IMR-90 (cell line): ENCODE measurements at regions not wholly inside any gene's neighbourhood (a gene's known extent, or its start where the extent isn't known, plus 50 kb on each side); places are given as distances from the start of the nearest gene placed in this dataset.

Experiments
- ATAC-seq: fragments of 200-7000 bp; cut with Tn5 transposase; 2 replicates; pipeline ENCODE4 v1.9.1; 2020; ENCODE audit warnings: low read depth, mild to moderate bottlenecking, moderate library complexity
- BruUV-seq: library from RNA; stranded (reverse); fragments of 400-500 nt; replicated peaks from 2 replicates; lab custom pipeline; 2021; lab: Mats Ljungman, UMichigan
- CTCF ChIA-PET: fragments of 300-600 bp; formaldehyde crosslinking; extraction: SDS; loops from one replicate; lab custom pipeline; 2021; ENCODE audit warnings: antibody characterized with exemption; lab: Yijun Ruan, JAX
- POLR2A ChIA-PET: fragments of 300-600 bp; sonication (Branson Sonifier 250); formaldehyde crosslinking; loops from one replicate; lab custom pipeline; 2022; ENCODE audit warnings: antibody characterized with exemption; ENCODE audit not compliant: unreplicated experiment; lab: Charles Lee
- DNase-seq: peaks from one replicate; pipeline ENCODE4 v3.0.0; 2013
- H2AFZ ChIP-seq: replicated peaks from 2 replicates; pipeline ENCODE3; 2013; ENCODE audit warnings: low read length, mild to moderate bottlenecking; ENCODE audit not compliant: poor library complexity
- H2AK5ac ChIP-seq: 2 replicates; pipeline ENCODE4 v1.6.1; 2013; ENCODE audit warnings: low read depth, low read length, inconsistent platforms
- H2AK9ac ChIP-seq: replicated peaks from 2 replicates; pipeline ENCODE3; 2013; ENCODE audit warnings: mild to moderate bottlenecking, low read depth, low read length, moderate library complexity; ENCODE audit not compliant: poor library complexity
- H2BK120ac ChIP-seq: 2 replicates; pipeline ENCODE4 v1.6.1; 2013; ENCODE audit warnings: low read depth, low read length, inconsistent platforms
- H2BK15ac ChIP-seq: 3 replicates; pipeline ENCODE4 v1.6.1; 2013; ENCODE audit warnings: low read depth, low read length, inconsistent platforms
- H2BK20ac ChIP-seq: 2 replicates; pipeline ENCODE4 v1.6.1; 2013; ENCODE audit warnings: low read depth, mild to moderate bottlenecking, inconsistent platforms, low read length, moderate library complexity
- H2BK5ac ChIP-seq: 2 replicates; pipeline ENCODE4 v1.6.1; 2013; ENCODE audit warnings: mild to moderate bottlenecking, low read depth, low read length, inconsistent platforms; ENCODE audit not compliant: poor library complexity, severe bottlenecking
- H3K14ac ChIP-seq: replicated peaks from 2 replicates; pipeline ENCODE4 v1.6.1; 2013; ENCODE audit warnings: low read depth, low read length, inconsistent platforms
- H3K18ac ChIP-seq: 2 replicates; pipeline ENCODE4 v1.6.1; 2013; ENCODE audit warnings: low read depth, low read length, control low read depth
- H3K23ac ChIP-seq: 2 replicates; pipeline ENCODE4 v1.6.1; 2013; ENCODE audit warnings: low read depth, low read length, inconsistent platforms
- H3K27ac ChIP-seq: 2 replicates; pipeline ENCODE4 v1.5.1; 2013; ENCODE audit warnings: mild to moderate bottlenecking, control low read depth, low read length; ENCODE audit not compliant: insufficient read depth
- H3K27me3 ChIP-seq: 2 replicates; pipeline ENCODE4 v1.6.1; 2013; ENCODE audit warnings: low read length; ENCODE audit not compliant: control insufficient read depth, insufficient read depth
- H3K36me3 ChIP-seq: 2 replicates; pipeline ENCODE4 v1.6.1; 2013; ENCODE audit warnings: low read length, mixed read lengths; ENCODE audit not compliant: control insufficient read depth, insufficient read depth
- H3K4ac ChIP-seq: 2 replicates; pipeline ENCODE4 v1.6.1; 2013; ENCODE audit warnings: low read depth, low read length, inconsistent platforms
- H3K4me1 ChIP-seq: 2 replicates; pipeline ENCODE4 v1.6.1; 2013; ENCODE audit warnings: low read length, mixed read lengths; ENCODE audit not compliant: control insufficient read depth, insufficient read depth
- H3K4me2 ChIP-seq: 2 replicates; pipeline ENCODE4 v1.6.1; 2013; ENCODE audit warnings: low read depth, mild to moderate bottlenecking, control low read depth, low read length, moderate library complexity
- H3K4me3 ChIP-seq: 2 replicates; pipeline ENCODE4 v1.5.1; 2013; ENCODE audit warnings: low read depth, mild to moderate bottlenecking, control low read depth, low read length, moderate library complexity; ENCODE audit not compliant: insufficient read depth
- H3K56ac ChIP-seq: 2 replicates; pipeline ENCODE4 v1.6.1; 2013; ENCODE audit warnings: low read length, inconsistent platforms; ENCODE audit not compliant: insufficient read depth; ENCODE audit errors: extremely low read depth
- H3K79me1 ChIP-seq, 2 experiments: 2 replicates each; pipeline ENCODE4 v1.6.1; 2013; ENCODE audit warnings: low read length in 2 of 2, inconsistent platforms in 1 of 2, low read depth in 1 of 2
- H3K9ac ChIP-seq: 2 replicates; pipeline ENCODE4 v1.6.1; 2013; ENCODE audit warnings: low read depth, low read length, control low read depth
- H3K9me1 ChIP-seq: 2 replicates; pipeline ENCODE4 v1.6.1; 2013; ENCODE audit warnings: low read length, inconsistent platforms; ENCODE audit not compliant: insufficient read depth
- H3K9me3 ChIP-seq: 2 replicates; pipeline ENCODE4 v1.6.1; 2013; ENCODE audit warnings: low read length; ENCODE audit not compliant: control insufficient read depth, insufficient read depth
- H4K20me1 ChIP-seq: 2 replicates; pipeline ENCODE4 v1.6.1; 2013; ENCODE audit warnings: low read length, inconsistent platforms; ENCODE audit not compliant: insufficient read depth
- H4K5ac ChIP-seq: 2 replicates; pipeline ENCODE4 v1.6.1; 2013; ENCODE audit warnings: mild to moderate bottlenecking, low read depth, low read length, control low read depth
- H4K8ac ChIP-seq, 2 experiments: 2 replicates each; pipeline ENCODE4 v1.6.1; 2013; ENCODE audit warnings: low read depth in 2 of 2, low read length in 2 of 2, control low read depth in 1 of 2, inconsistent platforms in 1 of 2
- H4K91ac ChIP-seq: 2 replicates; pipeline ENCODE4 v1.6.1; 2013; ENCODE audit warnings: low read depth, low read length, inconsistent platforms; ENCODE audit not compliant: insufficient read depth
- CEBPB ChIP-seq: IDR thresholded peaks from 2 replicates; pipeline ENCODE4 v1.6.1; 2012; ENCODE audit warnings: low read depth, low read length, improper control_type of control experiment
- CTCF ChIP-seq: conservative IDR thresholded peaks from 2 replicates; pipeline ENCODE4 v1.5.1; 2012; ENCODE audit warnings: mild to moderate bottlenecking, low read depth, low read length, improper control_type of control experiment
- ELK1 ChIP-seq: fragments of 150-350 bp; IDR thresholded peaks from 2 replicates; pipeline ENCODE4 v1.6.1; 2016; ENCODE audit warnings: low read depth, mild to moderate bottlenecking, low read length, moderate library complexity, borderline replicate concordance
- MXI1 ChIP-seq: IDR thresholded peaks from 2 replicates; pipeline ENCODE4 v1.6.1; 2012; ENCODE audit warnings: low read depth, mild to moderate bottlenecking, low read length, moderate library complexity, borderline replicate concordance
- NFE2L2 ChIP-seq: fragments of 150-350 bp; IDR thresholded peaks from 2 replicates; pipeline ENCODE4 v1.6.1; 2016; ENCODE audit warnings: low read depth, mild to moderate bottlenecking, low read length
- RCOR1 ChIP-seq: IDR thresholded peaks from 2 replicates; pipeline ENCODE4 v1.6.1; 2012; ENCODE audit warnings: mild to moderate bottlenecking, low read length, improper control_type of control experiment; ENCODE audit not compliant: insufficient replicate concordance
- RFX5 ChIP-seq: IDR thresholded peaks from 2 replicates; pipeline ENCODE4 v1.8.0; 2012; ENCODE audit warnings: low read depth, mild to moderate bottlenecking, low read length, moderate library complexity
- USF2 ChIP-seq: fragments of 150-350 bp; IDR thresholded peaks from 2 replicates; pipeline ENCODE4 v1.6.1; 2017; ENCODE audit warnings: mild to moderate bottlenecking, antibody characterized with exemption, low read length, low read depth
- WGBS, 2 experiments: methylation state at CpG; one replicate each; pipeline versions ENCODE4 v1.1.5 to v1.1.7; 2013; ENCODE audit warnings: missing lambda C conversion rate in 2 of 2; ENCODE audit not compliant: insufficient read length in 1 of 2; ENCODE audit errors: extremely low coverage in 2 of 2; 5-methylcytosine and 5-hydroxymethylcytosine counted together
- dilution Hi-C: fragments of 300-500 bp; cut with HindIII; formaldehyde crosslinking; loops from one replicate; pipeline ENCODE4 v1.14.3; 2018; ENCODE audit warnings: low sequenced_read_pairs; ENCODE audit not compliant: unreplicated experiment
- in situ Hi-C: fragments of 300-500 bp; cut with MboI; formaldehyde crosslinking; loops from 3 replicates; pipeline ENCODE4 v1.14.3; 2019; ENCODE audit warnings: low sequenced_read_pairs, inconsistent platforms, mixed read lengths
- intact Hi-C: fragments of 100-400 bp; cut with micrococcal nuclease; formaldehyde crosslinking; loops from 2 replicates; pipeline ENCODE4 v1.10.0; 2022

DNA sequence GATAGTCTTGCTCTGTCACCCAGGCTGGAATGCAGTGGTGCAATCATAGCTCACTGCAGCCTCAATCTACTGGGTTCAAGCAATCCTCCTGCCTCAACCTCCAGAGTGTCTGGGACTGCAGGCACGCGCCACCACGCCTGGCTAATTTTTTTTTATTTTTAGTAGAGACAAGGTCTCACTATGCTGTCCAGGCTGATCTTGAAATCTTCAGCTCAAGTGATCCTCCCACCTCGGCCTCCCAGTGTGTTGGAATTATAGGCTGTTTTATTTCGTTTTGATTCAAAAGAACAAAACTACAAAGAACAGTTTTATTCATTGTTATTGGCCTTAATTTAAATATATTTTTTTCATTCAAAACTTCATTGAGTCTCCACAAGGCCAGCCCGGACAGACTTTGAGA, 109.8 kb upstream of the NFE2L3 start:
- dilution Hi-C loops (no loop called here), intact Hi-C loops (no loop called here), in situ Hi-C loops (no loop called here)
- H4K5ac ChIP-seq, result no peak overlapping the region
- ChIA-PET CTCF (no interaction called here), POLR2A (no interaction called here)
- H4K8ac ChIP-seq, result no peak overlapping the region
- no peak overlapping the region for H2AFZ ChIP-seq
- no peak overlapping the region for H3K27ac ChIP-seq
- H3K23ac ChIP-seq, result no peak overlapping the region
- DNase-seq (no peak), ATAC-seq (no peak)
- no peak overlapping the region for H2BK15ac ChIP-seq
- H4K20me1 ChIP-seq, result no peaks in the 10 kb centered on the region
- H3K9me3 ChIP-seq, result no peaks in the 10 kb centered on the region
- no peak overlapping the region for H2BK20ac ChIP-seq
- no peaks in the 10 kb centered on the region for H3K27me3 ChIP-seq
- H2AK5ac ChIP-seq, result no peak overlapping the region
- H3K79me1 ChIP-seq, result no peaks in the 10 kb centered on the region
- no TSS peak for BruUV-seq
- H3K4me2 ChIP-seq, result no peak overlapping the region
- H3K4ac ChIP-seq, result no peak overlapping the region
- no peaks in the 10 kb centered on the region for H3K36me3 ChIP-seq
- H2BK120ac ChIP-seq, result no peak overlapping the region
- no peak overlapping the region for H2AK9ac ChIP-seq
- H3K9ac ChIP-seq, result no peak overlapping the region
- H3K4me1 ChIP-seq, result no peaks in the 10 kb centered on the region
- H3K56ac ChIP-seq, result no peak overlapping the region
- no peak for TF ChIP-seq MXI1
- TF ChIP-seq NFE2L2, result no peak
- no peak for TF ChIP-seq CEBPB
- TF ChIP-seq RCOR1, result no peak
- TF ChIP-seq ELK1, result no peak
- no peak for TF ChIP-seq RFX5
- TF ChIP-seq USF2, result no peak
- TF ChIP-seq CTCF, result no peak
- no CpG with 5 or more reads among the region's 6 CpGs for WGBS, 2 experiments
- no peak overlapping the region for H3K4me3 ChIP-seq
- no peak overlapping the region for H3K14ac ChIP-seq
- H3K18ac ChIP-seq, result no peak overlapping the region
- H4K91ac ChIP-seq, result no peak overlapping the region
- H3K9me1 ChIP-seq, result no peaks in the 10 kb centered on the region
- H2BK5ac ChIP-seq, result no peak overlapping the region
